Psoas muscle (tissue), 7 donors: ENCODE measurements at regions not wholly inside any gene's neighbourhood (a gene's known extent, or its start where the extent isn't known, plus 50 kb on each side); places are given as distances from the start of the nearest gene placed in this dataset.

Source experiments
- ATAC-seq, 4 donors: fragments of 200-7000 bp; cut with Tn5 transposase; one replicate each; pipeline ENCODE4 v1.9.1; 2020; ENCODE audit warnings: moderate library complexity in 3 of 4, mild to moderate bottlenecking in 2 of 4
- DNase-seq, 2 donors: peaks; one replicate each; pipeline ENCODE4 v3.0.0-alpha.2; 2020
- H3K27ac ChIP-seq: fragments of 200-600 bp; one replicate; pipeline ENCODE4 v1.8.0; 2022
- H3K27me3 ChIP-seq, 3 donors: fragments of 200-600 bp in 1 of 3; one replicate each; pipeline versions ENCODE4 v1.6.1 to v1.8.0; 2013 to 2022; ENCODE audit warnings: low read length in 2 of 3, mild to moderate bottlenecking in 2 of 3, moderate library complexity in 1 of 3; ENCODE audit not compliant: insufficient read depth in 3 of 3
- H3K36me3 ChIP-seq, 2 donors: fragments of 200-600 bp in 1 of 2; one replicate each; pipeline versions ENCODE4 v1.6.1 to v1.8.0; 2013 to 2022; ENCODE audit warnings: low read depth in 1 of 2, mild to moderate bottlenecking in 1 of 2, moderate library complexity in 1 of 2; ENCODE audit not compliant: insufficient read depth in 1 of 2
- H3K4me1 ChIP-seq: fragments of 200-600 bp; one replicate; pipeline ENCODE4 v1.8.0; 2022
- H3K4me3 ChIP-seq: fragments of 200-600 bp; one replicate; pipeline ENCODE4 v1.8.0; 2022; ENCODE audit warnings: mild to moderate bottlenecking
- H3K9me3 ChIP-seq: fragments of 200-600 bp; one replicate; pipeline ENCODE4 v1.8.0; 2022
- CTCF ChIP-seq: fragments of 200-600 bp; IDR thresholded peaks from one replicate; pipeline ENCODE4 v1.8.0; 2022; ENCODE audit warnings: antibody characterized with exemption
- WGBS, 3 donors: extraction: QIAGEN DNeasy Blood & Tissue Kit; methylation state at CpG; one replicate each; pipeline versions ENCODE4 v1.1.6 to v1.1.7; 2013; 5-methylcytosine and 5-hydroxymethylcytosine counted together
- intact Hi-C, 2 donors: fragments of 100-400 bp; cut with DNase I; formaldehyde crosslinking; loops; one replicate each; pipeline versions ENCODE4 v1.11.0 to v1.14.2; 2022
- donor health status: healthy with polysubstance abuse.
- donor health status: DM: no; HTN: no; CAD: no; lungs with moderate emphysema.
- donor health status: Bipolar disorder and iron deficiency.
- donor health status: healthy.
- donor health status: DM: yes; HTN: yes; CAD: no.
- donor health status: DM: no; HTN: no; CAD: no.
- donor health status: DM: yes; HTN: yes; CAD: no.

DNA sequence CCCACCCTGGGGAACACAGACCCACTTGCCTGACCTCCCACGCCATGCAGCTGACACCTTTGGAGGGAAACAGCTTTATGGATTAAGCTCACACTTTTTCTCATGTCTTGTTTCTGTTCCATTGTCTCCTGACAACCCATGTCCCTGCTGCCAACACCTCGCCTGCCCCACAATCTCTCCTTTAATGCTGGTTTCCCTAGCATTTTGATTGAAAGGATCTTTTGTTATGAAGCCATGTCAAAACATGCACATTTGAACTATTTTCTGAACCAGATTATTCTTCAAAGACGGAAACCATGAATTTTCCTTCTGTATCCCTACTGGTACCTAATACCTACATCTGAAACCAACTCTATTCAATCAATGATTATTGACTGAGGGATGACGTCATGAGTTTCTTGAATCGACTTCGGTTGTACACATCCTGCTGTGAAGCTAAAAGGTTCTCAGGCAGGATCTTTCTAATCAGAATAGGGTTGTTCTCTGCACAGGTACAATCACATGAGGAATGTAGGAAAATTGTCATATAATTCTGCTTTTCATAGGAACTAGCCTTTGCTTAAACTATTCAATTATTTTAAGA, 106.2 kb upstream of the NEBL start:
- Histone ChIP-seq H3K4me3 (no peak overlapping the region), H3K36me3 (no peaks in the 10 kb centered on the region), H3K27ac (no peak overlapping the region), H3K27me3 (no peaks in the 10 kb centered on the region), H3K9me3 (no peaks in the 10 kb centered on the region), H3K4me1 (no peaks in the 10 kb centered on the region)
- WGBS, 3 donors = 78 to 79% (median 79%) methylated on average over 6 of the region's 6 CpGs
- ATAC-seq (no peak), DNase-seq (no peak)
- intact Hi-C loops = no loop called here
- no peak for TF ChIP-seq CTCF

GRCh38 chr10:21002091-21002878, 105.2 kb upstream of the NEBL start:
- no peak for TF ChIP-seq CTCF
- 41 to 58% (median 45%) methylated on average over 11 of the region's 11 CpGs for WGBS, 3 donors
- DNase-seq (no peak), ATAC-seq (no peak)
- Histone ChIP-seq H3K4me3 (no peak overlapping the region), H3K9me3 (no peaks in the 10 kb centered on the region), H3K27ac (no peak overlapping the region), H3K4me1 (no peaks in the 10 kb centered on the region), H3K27me3 (no peaks in the 10 kb centered on the region), H3K36me3 (no peaks in the 10 kb centered on the region)
- intact Hi-C loops = no loop called here

GRCh38 chr10:20999699-21000098, 102.6 kb upstream of the NEBL start:
- no peak for TF ChIP-seq CTCF
- ATAC-seq (no peak), DNase-seq (no peak)
- Histone ChIP-seq H3K4me3 (no peak overlapping the region), H3K27me3 (no peaks in the 10 kb centered on the region), H3K9me3 (no peaks in the 10 kb centered on the region), H3K36me3 (no peaks in the 10 kb centered on the region), H3K4me1 (no peaks in the 10 kb centered on the region), H3K27ac (no peak overlapping the region)
- intact Hi-C loops = no loop called here
- WGBS, 3 donors = 80 to 84% (median 82%) methylated on average over 11 of the region's 11 CpGs

DNA sequence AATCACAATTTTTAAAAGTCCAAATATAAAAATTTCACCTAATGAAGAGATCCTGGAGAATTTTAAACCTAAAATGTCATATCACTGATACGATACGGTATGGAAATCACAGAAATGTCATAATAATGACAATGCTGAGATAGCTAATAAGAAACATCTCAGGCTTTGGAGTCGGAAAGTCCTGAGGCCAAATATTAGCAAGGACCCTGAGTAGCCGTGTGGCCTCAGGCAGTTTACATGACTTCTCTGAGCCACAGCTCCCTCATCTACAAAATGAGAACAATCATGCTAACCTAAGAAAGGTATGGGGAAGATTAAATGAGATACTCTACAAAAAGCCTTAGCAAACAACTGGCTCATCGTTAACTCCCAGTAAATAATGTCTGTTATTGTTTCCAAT, 100.9 kb upstream of the NEBL start:
- Histone ChIP-seq H3K4me3 (no peak overlapping the region), H3K4me1 (no peaks in the 10 kb centered on the region), H3K27me3 (no peaks in the 10 kb centered on the region), H3K36me3 (no peaks in the 10 kb centered on the region), H3K9me3 (no peaks in the 10 kb centered on the region), H3K27ac (no peak overlapping the region)
- no peak for DNase-seq
- WGBS, 3 donors = 92 to 95% (median 93%) methylated on average over 5 of the region's 5 CpGs
- intact Hi-C loops = no loop called here
- TF ChIP-seq CTCF = no peak
- ATAC-seq = no peak
